Endodermal cell (in vitro differentiated cells): ENCODE measurements at regions not wholly inside any gene's neighbourhood (a gene's known extent, or its start where the extent isn't known, plus 50 kb on each side); places are given as distances from the start of the nearest gene placed in this dataset.

ENCODE experiments used
- DNase-seq: peaks from one replicate; pipeline ENCODE4 v3.0.0-alpha.2; 2017
- H3K27ac ChIP-seq: 2 replicates; pipeline ENCODE4 v1.5.1; 2013; ENCODE audit warnings: mild to moderate bottlenecking, low read depth, low read length, moderate library complexity
- H3K27me3 ChIP-seq: 2 replicates; pipeline ENCODE4 v1.6.1; 2013; ENCODE audit warnings: mild to moderate bottlenecking, low read length, moderate library complexity; ENCODE audit not compliant: insufficient read depth, control insufficient read depth, poor library complexity, severe bottlenecking
- H3K36me3 ChIP-seq: 2 replicates; pipeline ENCODE4 v1.7.0; 2013; ENCODE audit warnings: mild to moderate bottlenecking, low read length, moderate library complexity; ENCODE audit not compliant: control insufficient read depth, insufficient read depth
- H3K4me1 ChIP-seq: one replicate; pipeline ENCODE4 v1.7.0; 2013; ENCODE audit warnings: low read length; ENCODE audit not compliant: control insufficient read depth, insufficient read depth
- H3K4me3 ChIP-seq: 2 replicates; pipeline ENCODE4 v1.5.1; 2013; ENCODE audit warnings: mild to moderate bottlenecking, low read length, moderate library complexity
- H3K9ac ChIP-seq: 2 replicates; pipeline ENCODE4 v1.6.1; 2013; ENCODE audit warnings: mild to moderate bottlenecking, low read length, moderate library complexity; ENCODE audit not compliant: poor library complexity, severe bottlenecking; ENCODE audit errors: extremely low read depth
- H3K9me3 ChIP-seq: 2 replicates; pipeline ENCODE4 v1.6.1; 2013; ENCODE audit warnings: mild to moderate bottlenecking, low read length, moderate library complexity; ENCODE audit not compliant: control insufficient read depth
- H3K27ac Mint-ChIP-seq: 2 replicates; pipeline ENCODE4 v1.8.0; 2020; ENCODE audit warnings: mixed read lengths
- H3K27me3 Mint-ChIP-seq: 2 replicates; pipeline ENCODE4 v1.8.0; 2021; ENCODE audit warnings: mild to moderate bottlenecking, mixed read lengths; ENCODE audit not compliant: insufficient read depth
- H3K36me3 Mint-ChIP-seq: 2 replicates; pipeline ENCODE4 v1.8.0; 2020; ENCODE audit warnings: low read depth, mixed read lengths
- H3K4me1 Mint-ChIP-seq: 2 replicates; pipeline ENCODE4 v1.8.0; 2020; ENCODE audit warnings: mixed read lengths
- H3K4me3 Mint-ChIP-seq: 2 replicates; pipeline ENCODE4 v1.8.0; 2020; ENCODE audit warnings: mild to moderate bottlenecking, moderate library complexity, mixed read lengths
- H3K9me3 Mint-ChIP-seq: 2 replicates; pipeline ENCODE4 v1.8.0; 2020; ENCODE audit warnings: mild to moderate bottlenecking, mixed read lengths
- CTCF ChIP-seq: fragments of 200-600 bp; sonication (generic); conservative IDR thresholded peaks from 2 replicates; pipeline ENCODE4 v1.5.0; 2021; ENCODE audit warnings: antibody characterized with exemption, mild to moderate bottlenecking
- WGBS, 2 experiments: methylation state at CpG; one replicate each; pipeline versions ENCODE4 v1.1.5 to v1.1.7; 2013; ENCODE audit warnings: missing lambda C conversion rate in 2 of 2, mixed read lengths in 1 of 2; ENCODE audit not compliant: insufficient coverage in 1 of 2, insufficient read length in 1 of 2; 5-methylcytosine and 5-hydroxymethylcytosine counted together

GRCh38 chr6:121837545-121838229 is 402.2 kb downstream of the GJA1 start:
- Histone ChIP-seq H3K36me3 (no peaks in the 10 kb centered on the region), H3K9ac (no peak overlapping the region), H3K27ac (no peak overlapping the region), H3K4me1 (no peaks in the 10 kb centered on the region), H3K27me3 (no peaks in the 10 kb centered on the region), H3K9me3 (no peaks in the 10 kb centered on the region), H3K4me3 (no peak overlapping the region)
- TF ChIP-seq CTCF, result no peak
- Mint-ChIP-seq H3K4me1 (peaks cover 11% of the 10 kb centered on the region), H3K27me3 (no peaks in the 10 kb centered on the region), H3K27ac (no peak overlapping the region), H3K36me3 (peaks cover 3% of the 10 kb centered on the region), H3K4me3 (no peak overlapping the region), H3K9me3 (no peaks in the 10 kb centered on the region)
- no peak for DNase-seq
- WGBS, 2 experiments, result 89 to 100% methylated on average over 1 to 4 of the region's 4 CpGs

GRCh38 chr6:121838842-121839241 is 403.4 kb downstream of the GJA1 start:
- Histone ChIP-seq H3K9ac (no peak overlapping the region), H3K36me3 (no peaks in the 10 kb centered on the region), H3K27ac (no peak overlapping the region), H3K27me3 (no peaks in the 10 kb centered on the region), H3K9me3 (no peaks in the 10 kb centered on the region), H3K4me3 (no peak overlapping the region), H3K4me1 (no peaks in the 10 kb centered on the region)
- no peak for TF ChIP-seq CTCF
- H3K36me3 Mint-ChIP-seq, result peaks cover 3% of the 10 kb centered on the region
- no peaks in the 10 kb centered on the region for H3K9me3 Mint-ChIP-seq
- DNase-seq, result no peak
- H3K4me3 Mint-ChIP-seq, result no peak overlapping the region
- H3K4me1 Mint-ChIP-seq, result peaks cover 11% of the 10 kb centered on the region
- H3K27me3 Mint-ChIP-seq, result no peaks in the 10 kb centered on the region
- H3K27ac Mint-ChIP-seq, result no peak overlapping the region
- WGBS, 2 experiments, result 90 to 92% methylated on average over 2 to 3 of the region's 3 CpGs

- Histone ChIP-seq H3K9me3 (no peaks in the 10 kb centered on the region), H3K36me3 (no peaks in the 10 kb centered on the region), H3K4me1 (no peaks in the 10 kb centered on the region), H3K9ac (no peak overlapping the region), H3K27me3 (no peaks in the 10 kb centered on the region), H3K27ac (no peak overlapping the region), H3K4me3 (no peak overlapping the region)
- Mint-ChIP-seq H3K27me3 (no peaks in the 10 kb centered on the region), H3K27ac (no peak overlapping the region), H3K4me3 (no peak overlapping the region), H3K4me1 (peaks cover 11% of the 10 kb centered on the region), H3K9me3 (no peaks in the 10 kb centered on the region), H3K36me3 (peaks cover 1% of the 10 kb centered on the region)
- no peak for DNase-seq
- WGBS, 2 experiments, result no CpG with 5 or more reads among the region's 1 CpG
- TF ChIP-seq CTCF, result no peak
Measured at GRCh38 chr6:121839896-121840295, 404.4 kb downstream of the GJA1 start.
